Forelimb muscle (tissue), 1 donor: ENCODE measurements at regions not wholly inside any gene's neighbourhood (a gene's known extent, or its start where the extent isn't known, plus 50 kb on each side); places are given as distances from the start of the nearest gene placed in this dataset.

Experiments
- DNase-seq: peaks from one replicate; pipeline ENCODE4 v3.0.0-alpha.2; 2013; ENCODE audit warnings: low read depth

GRCh38 chr2:82511894-82512293 lies 1947.2 kb downstream of the SUCLG1 start:
- DNase-seq: no peak

DNA sequence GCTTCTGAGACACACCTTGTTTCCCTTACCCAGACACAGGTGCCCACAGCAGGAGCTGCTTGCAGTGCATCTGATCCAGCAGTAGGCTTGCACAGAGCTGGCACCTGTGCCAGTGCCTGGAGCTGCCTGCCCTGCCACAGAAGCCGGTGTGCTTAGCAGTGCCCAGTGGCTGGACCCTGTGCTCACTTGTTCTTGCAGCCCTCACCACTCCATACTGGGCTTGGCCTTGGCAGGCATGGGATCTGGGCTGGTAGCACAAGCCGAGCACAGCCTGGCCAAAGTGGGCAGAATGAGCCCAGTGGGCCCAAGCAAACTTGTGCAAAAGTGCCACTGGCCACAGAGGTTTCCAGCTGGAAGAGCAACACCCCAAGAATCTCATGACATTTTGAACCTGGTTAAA lies 1950.4 kb downstream of the SUCLG1 start:
- no peak for DNase-seq

- no peak for DNase-seq
These were observed 1951.4 kb downstream of the SUCLG1 start for GRCh38 chr2:82507657-82508056.

DNA sequence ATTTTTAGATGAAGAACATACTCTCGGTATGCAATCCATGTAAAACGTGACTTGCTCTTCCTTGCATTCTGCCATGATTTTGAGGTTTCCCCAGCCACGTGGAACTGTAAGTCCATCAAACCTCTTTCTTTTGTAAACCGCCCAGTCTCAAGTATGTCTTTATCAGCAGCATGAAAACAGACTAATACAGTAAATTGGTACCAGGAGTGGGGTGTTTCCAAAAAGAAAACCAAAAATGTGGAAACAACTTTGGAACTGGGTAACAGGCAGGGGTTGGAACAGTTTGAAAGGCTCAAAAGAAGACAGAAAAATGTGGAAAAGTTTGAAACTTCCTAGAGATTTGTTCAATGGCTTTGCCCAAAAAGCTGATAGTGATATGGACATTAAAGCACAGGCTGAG lies 1957.9 kb downstream of the SUCLG1 start:
- DNase-seq: no peak

GRCh38 chr2:82498777-82499443 lies 1960.2 kb downstream of the SUCLG1 start:
- no peak for DNase-seq

DNA sequence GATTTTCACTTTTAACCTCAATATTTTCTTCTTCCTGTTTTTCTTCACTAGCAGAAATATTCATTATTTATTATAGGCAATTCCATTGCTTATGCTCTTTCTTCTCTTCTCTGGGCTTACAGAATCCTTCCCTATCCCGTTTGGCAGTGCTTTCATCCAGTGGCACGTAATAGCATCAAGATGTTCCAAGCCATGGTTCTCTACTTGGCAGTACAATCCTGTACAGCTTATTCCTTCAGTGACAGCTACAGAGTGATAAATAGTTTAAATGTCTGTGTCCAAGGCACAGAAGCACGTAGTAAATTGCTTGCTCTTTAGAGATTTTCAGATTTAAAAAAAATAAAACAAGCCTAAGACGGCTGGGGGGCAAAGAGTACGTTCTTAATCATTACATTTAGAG lies 1964.3 kb downstream of the SUCLG1 start:
- no peak for DNase-seq

- no peak for DNase-seq
These were observed 1967.5 kb downstream of the SUCLG1 start for GRCh38 chr2:82491591-82491990.

- DNase-seq: no peak
These were observed 1971.7 kb downstream of the SUCLG1 start for GRCh38 chr2:82487354-82487753.

DNA sequence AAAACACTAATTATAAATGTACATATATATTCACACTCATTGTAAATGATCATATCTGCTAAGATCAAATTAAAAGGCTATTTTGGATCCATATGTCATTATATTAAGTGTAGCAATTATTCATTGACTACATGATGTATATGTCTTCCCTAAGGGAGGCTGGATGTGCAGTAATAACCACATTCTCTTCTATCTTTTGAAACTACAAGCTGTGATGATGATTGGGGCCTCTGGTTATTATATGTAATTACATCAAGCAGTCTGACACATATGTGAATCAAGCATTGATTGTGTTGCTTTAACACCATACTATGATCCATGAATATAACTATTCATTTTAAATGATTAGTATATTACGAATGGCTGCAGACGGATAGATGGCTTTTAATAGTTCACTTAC lies 1973.4 kb downstream of the SUCLG1 start:
- DNase-seq: no peak

- DNase-seq: no peak
These were observed 1977.9 kb downstream of the SUCLG1 start for GRCh38 chr2:82481207-82481606.

DNA sequence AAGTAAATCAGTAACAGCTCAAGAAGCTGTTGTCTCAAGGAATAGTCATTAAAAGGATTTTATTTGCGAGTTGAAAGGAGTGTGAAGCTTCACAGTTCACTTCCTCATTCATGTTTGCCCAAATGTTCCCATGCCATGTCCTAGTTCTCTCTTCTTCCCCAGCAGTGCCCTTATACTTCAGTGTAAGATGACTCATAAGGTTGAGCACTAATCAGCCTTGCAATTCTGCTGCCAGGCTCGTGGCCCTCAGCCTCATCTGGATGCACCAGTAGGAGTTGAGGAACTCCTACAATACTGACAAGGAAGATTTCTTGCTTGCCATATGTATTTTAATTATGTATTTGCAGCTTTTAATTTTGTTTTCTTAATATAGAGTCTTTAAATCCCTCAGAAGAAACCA lies 1980.4 kb downstream of the SUCLG1 start:
- DNase-seq: no peak

GRCh38 chr2:82476094-82476493 lies 1983.0 kb downstream of the SUCLG1 start:
- DNase-seq: no peak

DNA sequence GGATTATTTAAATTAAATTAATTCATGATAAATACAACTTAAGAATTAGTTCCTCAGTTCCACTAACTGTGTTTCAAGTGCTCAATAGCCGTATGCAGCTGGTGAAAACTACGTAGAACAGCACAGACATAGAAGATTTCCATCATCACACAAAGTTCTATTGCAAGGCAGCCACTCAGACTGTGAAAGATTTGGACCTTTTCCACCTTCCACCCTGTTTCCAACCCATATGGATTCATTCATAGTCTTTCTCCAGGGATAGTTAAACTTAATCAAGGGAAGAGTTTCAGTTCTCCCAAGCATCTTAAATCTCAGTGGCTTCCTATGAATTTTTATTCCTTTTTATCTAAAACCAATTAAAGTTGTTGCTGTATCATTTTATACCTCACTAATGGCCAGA lies 2030.8 kb downstream of the SUCLG1 start:
- peak; percentile 24 for DNase-seq

GRCh38 chr2:82412021-82412420 lies 2047.1 kb downstream of the SUCLG1 start:
- no peak for DNase-seq

DNA sequence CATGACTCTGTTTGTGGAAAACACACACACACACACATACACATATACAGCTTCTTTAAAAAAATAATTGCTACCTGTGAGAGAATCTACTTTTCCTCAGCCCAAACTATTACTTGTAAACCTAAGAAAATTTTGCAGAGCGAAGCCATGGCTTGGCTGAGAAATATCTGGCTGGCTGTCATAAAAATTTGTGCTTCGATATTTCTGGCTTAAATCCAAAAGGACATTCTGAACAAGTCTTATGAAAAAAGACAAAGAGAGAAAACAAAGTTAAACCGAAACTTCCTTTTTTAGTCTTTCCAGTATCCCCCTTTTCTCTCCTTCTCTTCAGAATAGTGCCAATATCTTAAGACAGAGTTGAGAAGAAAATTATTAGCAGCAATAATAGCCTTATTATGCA lies 2048.0 kb downstream of the SUCLG1 start:
- DNase-seq: no peak

- DNase-seq: no peak
These were observed 2063.5 kb downstream of the SUCLG1 start for GRCh38 chr2:82395531-82395930.

DNA sequence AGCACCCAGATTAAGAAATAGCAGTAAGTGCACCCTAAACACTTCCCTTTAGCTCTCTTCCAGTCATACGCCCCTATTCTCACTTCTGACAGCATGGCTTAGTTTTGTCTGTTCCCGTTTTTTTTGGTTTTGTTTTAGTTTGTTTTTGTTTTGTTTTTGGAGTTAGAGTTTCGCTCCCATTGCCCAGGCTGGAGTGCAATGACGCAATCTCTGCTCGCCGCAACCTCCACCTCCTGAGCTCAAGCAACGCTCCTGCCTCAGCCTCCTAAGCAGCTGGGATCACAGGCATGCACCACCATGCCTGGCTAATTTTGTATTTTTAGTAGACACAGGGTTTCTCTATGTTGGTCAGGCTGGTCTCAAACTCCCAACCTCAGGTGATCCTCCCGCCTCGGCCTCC lies 2067.7 kb downstream of the SUCLG1 start:
- no peak for DNase-seq

DNA sequence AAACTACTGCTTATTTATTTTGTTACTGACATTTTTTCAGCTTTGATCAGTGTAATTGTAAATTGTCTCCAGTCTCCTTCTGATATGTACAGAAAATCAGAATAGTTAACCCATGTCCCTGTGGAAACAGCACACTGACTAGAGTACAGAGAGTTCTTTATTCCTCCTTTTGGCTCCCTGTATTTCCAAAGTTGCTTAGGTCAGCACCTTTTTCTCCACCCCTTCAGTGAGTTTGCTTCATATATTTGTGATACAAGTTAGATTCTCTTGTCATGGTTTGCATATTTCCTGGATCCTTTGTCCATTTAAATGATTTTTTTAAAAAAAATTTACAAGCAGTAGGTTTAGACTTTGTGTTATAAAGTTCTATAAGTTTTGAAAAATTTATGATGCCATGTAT lies 2051.1 kb upstream of the LRRTM1 start:
- DNase-seq: no peak

DNA sequence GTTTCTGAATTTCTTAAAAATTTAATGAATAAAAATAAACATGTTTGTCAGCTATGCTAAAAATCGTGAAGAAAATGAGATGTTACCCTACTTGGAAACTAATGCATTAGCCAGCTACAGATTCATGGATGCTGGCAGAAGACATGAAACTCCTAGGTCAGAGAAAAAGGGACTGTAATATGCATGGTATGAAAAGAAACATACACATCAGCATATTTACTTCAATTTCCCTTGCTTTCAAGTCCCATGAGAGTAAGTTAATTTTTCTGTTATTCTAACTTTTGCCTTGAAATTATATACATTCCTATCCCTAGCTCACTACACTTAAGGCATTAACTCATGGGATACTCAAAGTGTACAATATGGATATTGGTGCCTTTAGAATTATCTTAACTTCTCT lies 2041.4 kb upstream of the LRRTM1 start:
- no peak for DNase-seq

DNA sequence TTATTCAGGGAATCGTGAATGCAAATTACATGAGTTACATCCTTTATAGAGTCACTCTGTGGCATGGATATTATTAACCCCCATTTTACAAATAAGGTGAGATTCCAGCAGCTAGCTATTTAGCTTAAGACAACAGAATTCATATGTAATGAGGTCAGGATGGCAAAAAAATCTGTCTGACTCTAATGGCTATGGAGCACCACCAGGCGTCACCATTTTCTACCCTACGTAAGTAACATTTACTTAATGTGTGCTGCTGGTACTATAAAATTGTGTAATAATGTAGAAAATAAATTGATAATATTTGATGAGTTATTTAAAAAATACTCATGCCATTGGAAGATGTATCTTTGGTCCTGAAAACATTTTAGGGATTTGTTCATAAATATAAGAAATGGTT lies 2040.1 kb upstream of the LRRTM1 start:
- no peak for DNase-seq

GRCh38 chr2:82342356-82342755 lies 2037.8 kb upstream of the LRRTM1 start:
- DNase-seq: no peak

DNA sequence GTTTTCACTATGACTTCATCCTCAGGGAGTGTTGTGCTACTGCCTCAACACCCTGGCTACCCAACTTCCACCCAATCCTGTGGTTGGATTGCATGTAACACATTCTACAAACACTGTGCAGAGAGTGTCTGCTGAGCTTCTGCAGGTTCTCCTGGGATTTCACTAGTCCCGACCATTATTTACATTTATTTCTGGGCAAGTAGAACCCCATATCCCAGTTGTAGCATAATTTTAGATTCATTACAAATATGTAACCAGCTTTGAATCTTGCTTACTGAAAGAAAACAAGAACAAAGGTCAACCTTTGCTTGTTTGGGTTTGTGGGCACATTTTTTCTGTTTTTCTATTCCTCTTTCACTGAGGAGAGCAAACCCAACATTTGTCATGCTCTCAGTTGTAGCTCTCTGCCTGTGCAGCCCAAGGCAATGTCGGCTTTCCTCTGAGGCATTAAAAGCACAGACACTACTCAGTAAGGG lies 2036.1 kb upstream of the LRRTM1 start:
- DNase-seq: no peak

- no peak for DNase-seq
These were observed 2035.3 kb upstream of the LRRTM1 start for GRCh38 chr2:82339805-82340204.

DNA sequence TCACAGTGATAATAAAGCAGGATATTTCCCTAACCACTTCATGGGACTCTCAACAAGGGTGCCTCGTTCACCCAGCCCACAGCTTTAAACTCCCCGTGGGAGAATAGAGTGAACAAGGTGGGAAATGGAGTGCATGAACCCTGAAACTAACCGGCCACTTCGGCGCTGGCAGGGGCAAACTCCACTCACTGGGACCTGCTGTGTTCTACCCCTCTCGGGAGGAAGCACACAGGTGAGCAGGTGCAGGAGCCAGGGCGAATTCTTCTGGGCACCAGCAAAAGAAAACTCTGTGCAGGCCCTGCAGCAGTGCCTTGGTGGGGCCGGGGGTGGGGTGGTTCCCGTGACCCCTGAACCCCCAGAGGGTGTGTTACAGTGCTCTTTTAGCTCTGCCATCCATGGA lies 2029.1 kb upstream of the LRRTM1 start:
- no peak for DNase-seq
